HG03442 (cell line): ENCODE measurements at regions not wholly inside any gene's neighbourhood (a gene's known extent, or its start where the extent isn't known, plus 50 kb on each side); places are given as distances from the start of the nearest gene placed in this dataset.

ENCODE experiments used
- ATAC-seq: cut with Tn5 transposase; IDR thresholded peaks from one replicate; pipeline ENCODE4 v1.9.1; 2021; ENCODE audit warnings: mild to moderate bottlenecking, moderate library complexity; ENCODE audit not compliant: unreplicated experiment

- no peak for ATAC-seq
Observed at GRCh38 chr12:59260202-59260601, 335.6 kb upstream of the SLC16A7 start.

GRCh38 chr12:59252731-59253130 is 332.4 kb upstream of the LRIG3 start:
- ATAC-seq, result no peak

GRCh38 chr12:59250766-59251165 is 330.5 kb upstream of the LRIG3 start:
- no peak for ATAC-seq

- no peak for ATAC-seq
Observed at GRCh38 chr12:59240048-59240447, 319.7 kb upstream of the LRIG3 start.

- no peak for ATAC-seq
Observed at GRCh38 chr12:59234391-59234790, 314.1 kb upstream of the LRIG3 start.

GRCh38 chr12:59230334-59230733 is 310.0 kb upstream of the LRIG3 start:
- ATAC-seq, result no peak

GRCh38 chr12:59219148-59219547 is 298.8 kb upstream of the LRIG3 start:
- no peak for ATAC-seq

- ATAC-seq, result no peak
Observed at GRCh38 chr12:59196989-59197388, 276.7 kb upstream of the LRIG3 start.

GRCh38 chr12:59194794-59195193 is 274.5 kb upstream of the LRIG3 start:
- no peak for ATAC-seq

- ATAC-seq, result no peak
Observed at GRCh38 chr12:59193476-59194050, 273.3 kb upstream of the LRIG3 start.

GRCh38 chr12:59191372-59191771 is 271.1 kb upstream of the LRIG3 start:
- no peak for ATAC-seq

- no peak for ATAC-seq
Observed at GRCh38 chr12:59186451-59186850, 266.1 kb upstream of the LRIG3 start.

GRCh38 chr12:59185295-59185694 is 265.0 kb upstream of the LRIG3 start:
- ATAC-seq, result peak; percentile 50

GRCh38 chr12:59182658-59183455 is 262.6 kb upstream of the LRIG3 start:
- no peak for ATAC-seq

- ATAC-seq, result no peak
Observed at GRCh38 chr12:59182191-59182590, 261.9 kb upstream of the LRIG3 start.

GRCh38 chr12:59181196-59181777 is 261.0 kb upstream of the LRIG3 start:
- ATAC-seq, result no peak

- ATAC-seq, result no peak
Observed at GRCh38 chr12:59179231-59179630, 258.9 kb upstream of the LRIG3 start.

GRCh38 chr12:59173695-59174094 is 253.4 kb upstream of the LRIG3 start:
- ATAC-seq, result no peak

- no peak for ATAC-seq
Observed at GRCh38 chr12:59168647-59169046, 248.3 kb upstream of the LRIG3 start.

GRCh38 chr12:59166457-59166856 is 246.2 kb upstream of the LRIG3 start:
- ATAC-seq, result no peak

GRCh38 chr12:59164991-59165718 is 244.9 kb upstream of the LRIG3 start:
- ATAC-seq, result no peak

GRCh38 chr12:59164226-59164625 is 243.9 kb upstream of the LRIG3 start:
- ATAC-seq, result no peak
